ENCODE measurements at regions not wholly inside any gene's neighbourhood (a gene's known extent, or its start where the extent isn't known, plus 50 kb on each side); places are given as distances from the start of the nearest gene placed in this dataset.

GRCh38 chr5:77157732-77158532 is 52.5 kb upstream of the PDE8B start:
- no peak for DNase-seq (ENCODE audit: low read depth in 2 of 2)

GRCh38 chr5:77156379-77156778 is 54.1 kb upstream of the PDE8B start:
- no peak for DNase-seq (ENCODE audit: low read depth in 2 of 2)

GRCh38 chr5:77155179-77155785 is 55.2 kb upstream of the PDE8B start:
- no peak for DNase-seq (ENCODE audit: low read depth in 2 of 2)

GRCh38 chr5:77152441-77152840 is 58.0 kb upstream of the PDE8B start:
- DNase-seq (ENCODE audit: low read depth in 2 of 2), result no peak

- no peak for DNase-seq (ENCODE audit: low read depth in 2 of 2)
Observed at GRCh38 chr5:77151501-77151900, 59.0 kb upstream of the PDE8B start.

- DNase-seq (ENCODE audit: low read depth in 2 of 2), result no peak
Observed at GRCh38 chr5:77146896-77147295, 59.8 kb upstream of the ZBED3 start.

GRCh38 chr5:77145666-77146065 is 58.6 kb upstream of the ZBED3 start:
- DNase-seq (ENCODE audit: low read depth in 2 of 2), result no peak

GRCh38 chr5:77144837-77145139 is 57.7 kb upstream of the ZBED3 start:
- no peak for DNase-seq (ENCODE audit: low read depth in 2 of 2)

- peak; percentile 1 to 20 for DNase-seq (ENCODE audit: low read depth in 2 of 2)
Observed at GRCh38 chr5:77143998-77144836, 57.1 kb upstream of the ZBED3 start.

GRCh38 chr5:77140350-77140749 is 53.3 kb upstream of the ZBED3 start:
- no peak for DNase-seq (ENCODE audit: low read depth in 2 of 2)

GRCh38 chr5:77139001-77139400 is 51.9 kb upstream of the ZBED3 start:
- DNase-seq (ENCODE audit: low read depth in 2 of 2), result no peak

Data from activated CD8-positive, alpha-beta memory T cell treated with anti-CD3 and anti-CD28 coated beads for 4 hours (primary cell).